ENCODE measurements at regions not wholly inside any gene's neighbourhood (a gene's known extent, or its start where the extent isn't known, plus 50 kb on each side); places are given as distances from the start of the nearest gene placed in this dataset.
A peak's percentile ranks its signal among the peaks of the same experiment; 100 is the strongest.

- no peak for DNase-seq
These were observed 101.5 kb upstream of the KL start for GRCh38 chr13:32914686-32915085.

- no peak for DNase-seq
These were observed 98.7 kb upstream of the KL start for GRCh38 chr13:32917504-32917903.

- no peak for DNase-seq
These were observed 92.5 kb upstream of the KL start for GRCh38 chr13:32923725-32924124.

- DNase-seq: no peak
These were observed 91.3 kb upstream of the KL start for GRCh38 chr13:32924886-32925285.

GRCh38 chr13:32925506-32925905, 90.7 kb upstream of the KL start:
- no peak for DNase-seq

GRCh38 chr13:32932376-32932775, 83.8 kb upstream of the KL start:
- no peak for DNase-seq

- DNase-seq: no peak
These were observed 79.5 kb upstream of the KL start for GRCh38 chr13:32936716-32937115.

- no peak for DNase-seq
These were observed 77.9 kb upstream of the KL start for GRCh38 chr13:32938314-32938713.

- no peak for DNase-seq
These were observed 77.3 kb upstream of the KL start for GRCh38 chr13:32938907-32939306.

GRCh38 chr13:32940601-32941000, 75.6 kb upstream of the KL start:
- peak; percentile 68 for DNase-seq

- no peak for DNase-seq
These were observed 74.9 kb upstream of the KL start for GRCh38 chr13:32941368-32941767.

GRCh38 chr13:32946558-32946957, 69.7 kb upstream of the KL start:
- no peak for DNase-seq

GRCh38 chr13:32947411-32948276, 68.6 kb upstream of the KL start:
- DNase-seq: no peak

GRCh38 chr13:32949820-32950219, 66.4 kb upstream of the KL start:
- no peak for DNase-seq

GRCh38 chr13:32951580-32951979, 64.6 kb upstream of the KL start:
- DNase-seq: no peak

- no peak for DNase-seq
These were observed 60.2 kb upstream of the KL start for GRCh38 chr13:32955881-32956594.

GRCh38 chr13:32956595-32956933, 59.7 kb upstream of the KL start:
- DNase-seq: no peak

- no peak for DNase-seq
These were observed 55.6 kb upstream of the KL start for GRCh38 chr13:32960626-32961025.

- no peak for DNase-seq
These were observed 54.5 kb upstream of the KL start for GRCh38 chr13:32961724-32962123.

- DNase-seq: no peak
These were observed 53.9 kb upstream of the KL start for GRCh38 chr13:32962342-32962741.

GRCh38 chr13:32964987-32965386, 51.2 kb upstream of the KL start:
- DNase-seq: no peak
